Smooth muscle cell (in vitro differentiated cells): ENCODE measurements at regions not wholly inside any gene's neighbourhood (a gene's known extent, or its start where the extent isn't known, plus 50 kb on each side); places are given as distances from the start of the nearest gene placed in this dataset.

Experiments used
- DNase-seq: peaks from one replicate; lab custom pipeline; 2025; ENCODE audit not compliant: unreplicated experiment; lab: John Stamatoyannopoulos, UW
- H2AFZ ChIP-seq: fragments of 200-600 bp; sonication (generic); 2 replicates; pipeline ENCODE4 v1.6.0; 2016; ENCODE audit warnings: antibody characterized with exemption, low read depth, mild to moderate bottlenecking
- H3F3A ChIP-seq: fragments of 200-600 bp; sonication (generic); 2 replicates; pipeline ENCODE4 v1.6.0; 2017; ENCODE audit warnings: antibody characterized with exemption, low read depth
- H3K27ac ChIP-seq: fragments of 200-600 bp; sonication (generic); 2 replicates; pipeline ENCODE4 v1.5.1; 2016; ENCODE audit warnings: low read depth, mild to moderate bottlenecking
- H3K27me3 ChIP-seq: fragments of 200-600 bp; sonication (generic); 2 replicates; pipeline ENCODE4 v1.6.1; 2016; ENCODE audit warnings: low read depth, mild to moderate bottlenecking
- H3K36me3 ChIP-seq: fragments of 200-600 bp; sonication (generic); 2 replicates; pipeline ENCODE4 v1.5.1; 2016; ENCODE audit warnings: low read depth
- H3K4me1 ChIP-seq: fragments of 200-600 bp; sonication (generic); 2 replicates; pipeline ENCODE4 v1.5.1; 2016; ENCODE audit warnings: low read depth
- H3K4me2 ChIP-seq: fragments of 200-600 bp; sonication (generic); 2 replicates; pipeline ENCODE4 v1.6.0; 2016; ENCODE audit warnings: mild to moderate bottlenecking
- H3K4me3 ChIP-seq: fragments of 200-600 bp; sonication (generic); 2 replicates; pipeline ENCODE4 v1.5.1; 2016; ENCODE audit warnings: mild to moderate bottlenecking
- H3K79me2 ChIP-seq: fragments of 200-600 bp; sonication (generic); 2 replicates; pipeline ENCODE4 v1.6.0; 2016; ENCODE audit warnings: low read depth, mild to moderate bottlenecking
- H3K9ac ChIP-seq: fragments of 200-600 bp; sonication (generic); 2 replicates; pipeline ENCODE4 v1.6.0; 2016; ENCODE audit warnings: low read depth
- H3K9me3 ChIP-seq: fragments of 200-600 bp; sonication (generic); replicated peaks from 2 replicates; pipeline ENCODE4 v1.5.1; 2016; ENCODE audit warnings: low read depth
- H4K20me1 ChIP-seq: fragments of 200-600 bp; sonication (generic); 2 replicates; pipeline ENCODE4 v1.6.0; 2016; ENCODE audit warnings: low read depth
- CTCF ChIP-seq: fragments of 200-600 bp; sonication (generic); IDR thresholded peaks from 2 replicates; pipeline ENCODE4 v1.5.1; 2017; ENCODE audit warnings: borderline replicate concordance, mild to moderate bottlenecking, antibody characterized with exemption; ENCODE audit not compliant: insufficient read depth, poor library complexity, severe bottlenecking
- WGBS: methylation state at CpG from one replicate; pipeline ENCODE4 v1.1.7; 2016; ENCODE audit warnings: low lambda C conversion rate; 5-methylcytosine and 5-hydroxymethylcytosine counted together

- Histone ChIP-seq H3K27me3 (no peaks in the 10 kb centered on the region), H2AFZ (no peak overlapping the region), H3F3A (no peaks in the 10 kb centered on the region), H3K27ac (no peak overlapping the region), H3K4me3 (no peak overlapping the region), H4K20me1 (no peaks in the 10 kb centered on the region), H3K4me2 (no peak overlapping the region), H3K36me3 (no peaks in the 10 kb centered on the region), H3K9ac (no peak overlapping the region), H3K79me2 (no peaks in the 10 kb centered on the region), H3K4me1 (peaks cover 2% of the 10 kb centered on the region), H3K9me3 (no peaks in the 10 kb centered on the region)
- no peak for TF ChIP-seq CTCF
- 75% methylated on average over 3 of the region's 3 CpGs for WGBS
- DNase-seq, result no peak
These were observed 50.9 kb upstream of the SPRED1 start for GRCh38 chr15:38201714-38202113.

- H3K36me3 ChIP-seq, result no peaks in the 10 kb centered on the region
- peaks cover 6% of the 10 kb centered on the region for H3K4me1 ChIP-seq
- DNase-seq, result no peak
- H3K4me2 ChIP-seq, result no peak overlapping the region
- H3K27me3 ChIP-seq, result no peaks in the 10 kb centered on the region
- no peak overlapping the region for H3K9ac ChIP-seq
- no peaks in the 10 kb centered on the region for H3K79me2 ChIP-seq
- H3K4me3 ChIP-seq, result no peak overlapping the region
- no peaks in the 10 kb centered on the region for H4K20me1 ChIP-seq
- WGBS, result 91% methylated on average over 1 of the region's 1 CpG
- H2AFZ ChIP-seq, result no peak overlapping the region
- no peaks in the 10 kb centered on the region for H3F3A ChIP-seq
- no peak overlapping the region for H3K27ac ChIP-seq
- no peaks in the 10 kb centered on the region for H3K9me3 ChIP-seq
- TF ChIP-seq CTCF, result no peak
These were observed 50.3 kb upstream of the SPRED1 start for GRCh38 chr15:38202361-38202760.
